SU-DHL-6 (cell line): ENCODE measurements at regions not wholly inside any gene's neighbourhood (a gene's known extent, or its start where the extent isn't known, plus 50 kb on each side); places are given as distances from the start of the nearest gene placed in this dataset.

Experiments
- H2AFZ ChIP-seq: fragments of 200-600 bp; sonication (generic); 2 replicates; pipeline ENCODE4 v1.6.1; 2014; ENCODE audit warnings: low read depth, mild to moderate bottlenecking, moderate library complexity, mixed read lengths, antibody characterized with exemption, low read length; ENCODE audit not compliant: severe bottlenecking
- H3F3A ChIP-seq: fragments of 200-600 bp; shearing (Covaris generic); 2 replicates; pipeline ENCODE4 v1.6.0; 2016; ENCODE audit warnings: antibody characterized with exemption, mild to moderate bottlenecking; ENCODE audit not compliant: insufficient read depth
- H3K27ac ChIP-seq: fragments of 200-600 bp; sonication (generic); 2 replicates; pipeline ENCODE4 v1.5.1; 2016; ENCODE audit warnings: low read depth, mild to moderate bottlenecking, low read length, moderate library complexity, mixed read lengths
- H3K27me3 ChIP-seq: fragments of 200-600 bp; sonication (generic), shearing (Covaris generic); 2 replicates; pipeline ENCODE4 v1.6.0; 2014; ENCODE audit warnings: mild to moderate bottlenecking, low read length
- H3K36me3 ChIP-seq: fragments of 200-600 bp; sonication (generic); 2 replicates; pipeline ENCODE4 v1.6.1; 2014; ENCODE audit warnings: mild to moderate bottlenecking, low read length, mixed read lengths
- H3K4me2 ChIP-seq: fragments of 300-600, 200-600 bp; shearing (Covaris generic), sonication (generic); 2 replicates; pipeline ENCODE4 v1.6.0; 2014; ENCODE audit warnings: low read length, low read depth, mild to moderate bottlenecking; ENCODE audit not compliant: poor library complexity, severe bottlenecking
- H3K4me3 ChIP-seq: fragments of 200-600 bp; sonication (generic); 2 replicates; pipeline ENCODE4 v1.5.1; 2014; ENCODE audit warnings: antibody characterized with exemption, low read length, mild to moderate bottlenecking, mixed read lengths; ENCODE audit not compliant: insufficient read depth, poor library complexity, severe bottlenecking
- H3K79me2 ChIP-seq: fragments of 200-600 bp; sonication (generic); 2 replicates; pipeline ENCODE4 v1.6.1; 2014; ENCODE audit warnings: mild to moderate bottlenecking, low read length, moderate library complexity; ENCODE audit not compliant: insufficient read depth
- H3K9ac ChIP-seq: fragments of 200-600 bp; sonication (generic); 2 replicates; pipeline ENCODE4 v1.7.0; 2014; ENCODE audit warnings: mild to moderate bottlenecking, low read length
- H3K9me2 ChIP-seq: fragments of 200-600 bp; sonication (generic); replicated peaks from 2 replicates; pipeline ENCODE4 v1.6.1; 2014; ENCODE audit warnings: low read length; ENCODE audit not compliant: insufficient read depth
- H3K9me3 ChIP-seq: fragments of 200-600 bp; sonication (generic); 2 replicates; pipeline ENCODE4 v1.6.1; 2014; ENCODE audit warnings: low read length, mixed read lengths; ENCODE audit not compliant: insufficient read depth
- H4K20me1 ChIP-seq: fragments of 200-600 bp; sonication (generic); 2 replicates; pipeline ENCODE4 v1.6.1; 2014; ENCODE audit warnings: low read depth, mild to moderate bottlenecking, antibody characterized with exemption, low read length, moderate library complexity, mixed read lengths
- EZH2phosphoT487 ChIP-seq: fragments of 200-600 bp; sonication (generic), shearing (Covaris generic); conservative IDR thresholded peaks from 2 replicates; pipeline ENCODE4 v1.6.1; 2018; ENCODE audit warnings: mild to moderate bottlenecking, antibody characterized with exemption, low read length, moderate library complexity, mixed read lengths
- TF ChIP-seq, protein P1 (sequence below): fragments of 200-600 bp; sonication (generic); IDR thresholded peaks from one replicate; pipeline ENCODE4 v1.5.1; 2017; ENCODE audit warnings: antibody characterized with exemption, mild to moderate bottlenecking, low read length, moderate library complexity; ENCODE audit not compliant: insufficient read depth, poor library complexity, severe bottlenecking

DNA sequence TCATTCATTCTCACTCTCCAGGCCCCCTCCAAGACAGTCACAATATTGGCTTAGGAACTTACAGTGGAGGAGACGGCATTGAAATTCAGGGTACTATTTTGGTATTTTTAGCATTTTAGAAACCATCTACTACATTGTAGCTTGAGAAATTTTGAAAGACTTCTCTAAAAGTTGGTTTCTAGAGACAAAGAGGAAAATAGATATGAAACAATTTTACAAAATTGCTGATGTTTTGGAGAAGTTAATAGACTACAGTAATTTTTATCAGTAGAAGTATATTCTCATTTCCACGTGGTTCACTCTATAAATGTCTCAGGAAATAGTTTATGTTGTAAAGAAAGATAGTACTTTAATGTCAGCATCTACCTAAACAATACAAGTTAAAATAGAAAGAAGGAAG lies 63.2 kb upstream of the ZSWIM6 start:
- Histone ChIP-seq H3K79me2 (no peaks in the 10 kb centered on the region), H3K27me3 (no peaks in the 10 kb centered on the region), H3K36me3 (no peaks in the 10 kb centered on the region), H3K4me3 (no peak overlapping the region), H3K9me2 (no peaks in the 10 kb centered on the region), H3K9ac (no peak overlapping the region), H2AFZ (no peak overlapping the region), H4K20me1 (no peaks in the 10 kb centered on the region), H3K27ac (no peak overlapping the region), H3K4me2 (no peak overlapping the region), H3K9me3 (no peaks in the 10 kb centered on the region), H3F3A (no peaks in the 10 kb centered on the region)
- TF ChIP-seq EZH2phosphoT487 = no peak

DNA sequence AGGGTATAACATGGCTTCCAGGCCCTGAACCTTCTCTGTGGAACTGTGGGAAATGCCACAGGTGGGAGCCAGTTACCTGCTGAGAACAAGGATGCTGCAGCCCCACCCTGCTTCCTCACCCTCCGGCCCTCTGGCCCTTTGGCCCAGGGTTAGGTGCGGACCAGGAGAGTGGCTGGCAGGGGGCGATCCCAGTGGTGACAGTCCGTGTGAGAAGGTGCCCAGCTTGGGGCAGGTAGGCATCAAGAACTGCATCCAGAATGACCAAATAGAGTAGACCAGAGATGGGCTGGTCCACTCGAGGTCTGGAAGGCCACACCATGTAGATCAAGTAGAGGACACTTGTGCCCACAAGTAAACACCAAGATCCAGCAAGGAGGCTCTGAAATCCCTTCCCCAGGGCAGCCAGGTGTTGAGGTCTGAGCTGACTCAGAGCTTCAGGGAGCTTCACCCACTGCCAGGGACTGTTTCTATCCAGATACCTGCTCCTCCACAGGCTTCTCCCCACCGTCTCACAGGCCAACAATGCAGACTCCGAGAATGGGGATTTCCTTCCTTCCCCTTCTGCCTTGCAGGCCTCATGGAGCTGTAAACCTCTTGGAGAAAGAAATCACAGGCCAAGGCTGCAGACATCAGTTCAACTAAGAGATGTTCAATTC lies 61.4 kb upstream of the ZSWIM6 start:
- Histone ChIP-seq H3K4me3 (no peak overlapping the region), H3K36me3 (no peaks in the 10 kb centered on the region), H3K9ac (no peak overlapping the region), H3K4me2 (no peak overlapping the region), H3F3A (no peaks in the 10 kb centered on the region), H3K9me2 (no peaks in the 10 kb centered on the region), H3K27ac (no peak overlapping the region), H2AFZ (no peak overlapping the region), H3K27me3 (no peaks in the 10 kb centered on the region), H3K9me3 (no peaks in the 10 kb centered on the region), H4K20me1 (no peaks in the 10 kb centered on the region), H3K79me2 (no peaks in the 10 kb centered on the region)
- TF ChIP-seq, protein P1, sequence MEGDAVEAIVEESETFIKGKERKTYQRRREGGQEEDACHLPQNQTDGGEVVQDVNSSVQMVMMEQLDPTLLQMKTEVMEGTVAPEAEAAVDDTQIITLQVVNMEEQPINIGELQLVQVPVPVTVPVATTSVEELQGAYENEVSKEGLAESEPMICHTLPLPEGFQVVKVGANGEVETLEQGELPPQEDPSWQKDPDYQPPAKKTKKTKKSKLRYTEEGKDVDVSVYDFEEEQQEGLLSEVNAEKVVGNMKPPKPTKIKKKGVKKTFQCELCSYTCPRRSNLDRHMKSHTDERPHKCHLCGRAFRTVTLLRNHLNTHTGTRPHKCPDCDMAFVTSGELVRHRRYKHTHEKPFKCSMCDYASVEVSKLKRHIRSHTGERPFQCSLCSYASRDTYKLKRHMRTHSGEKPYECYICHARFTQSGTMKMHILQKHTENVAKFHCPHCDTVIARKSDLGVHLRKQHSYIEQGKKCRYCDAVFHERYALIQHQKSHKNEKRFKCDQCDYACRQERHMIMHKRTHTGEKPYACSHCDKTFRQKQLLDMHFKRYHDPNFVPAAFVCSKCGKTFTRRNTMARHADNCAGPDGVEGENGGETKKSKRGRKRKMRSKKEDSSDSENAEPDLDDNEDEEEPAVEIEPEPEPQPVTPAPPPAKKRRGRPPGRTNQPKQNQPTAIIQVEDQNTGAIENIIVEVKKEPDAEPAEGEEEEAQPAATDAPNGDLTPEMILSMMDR = no peak
- TF ChIP-seq EZH2phosphoT487 = no peak

DNA sequence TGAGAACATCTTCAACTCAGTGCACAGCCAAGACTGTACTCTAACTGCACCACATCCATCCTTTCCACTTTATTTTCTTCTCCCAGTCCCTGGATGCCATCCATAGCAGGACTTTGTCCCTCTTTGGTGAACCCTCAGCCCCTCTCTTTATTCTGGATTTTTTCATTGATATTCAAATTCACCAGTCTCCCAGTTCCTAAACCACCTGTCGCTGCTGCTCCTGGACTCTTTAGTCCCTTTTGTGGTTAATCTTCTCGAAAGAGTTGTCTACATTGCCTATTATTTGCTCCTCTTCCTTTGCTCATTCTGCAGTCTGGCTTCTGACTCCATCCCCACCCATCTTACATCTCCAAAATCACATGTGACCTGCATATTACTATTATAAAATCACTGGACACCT lies 59.4 kb upstream of the ZSWIM6 start:
- no peak overlapping the region for H3K9ac ChIP-seq
- no peak overlapping the region for H3K4me2 ChIP-seq
- no peaks in the 10 kb centered on the region for H3K9me2 ChIP-seq
- H3K27me3 ChIP-seq = no peaks in the 10 kb centered on the region
- H4K20me1 ChIP-seq = no peaks in the 10 kb centered on the region
- no peaks in the 10 kb centered on the region for H3K36me3 ChIP-seq
- H3F3A ChIP-seq = no peaks in the 10 kb centered on the region
- H3K27ac ChIP-seq = no peak overlapping the region
- no peak overlapping the region for H3K4me3 ChIP-seq
- H3K9me3 ChIP-seq = no peaks in the 10 kb centered on the region
- TF ChIP-seq, protein P1 = no peak
- no peak for TF ChIP-seq EZH2phosphoT487
- no peaks in the 10 kb centered on the region for H3K79me2 ChIP-seq
- H2AFZ ChIP-seq = no peak overlapping the region

DNA sequence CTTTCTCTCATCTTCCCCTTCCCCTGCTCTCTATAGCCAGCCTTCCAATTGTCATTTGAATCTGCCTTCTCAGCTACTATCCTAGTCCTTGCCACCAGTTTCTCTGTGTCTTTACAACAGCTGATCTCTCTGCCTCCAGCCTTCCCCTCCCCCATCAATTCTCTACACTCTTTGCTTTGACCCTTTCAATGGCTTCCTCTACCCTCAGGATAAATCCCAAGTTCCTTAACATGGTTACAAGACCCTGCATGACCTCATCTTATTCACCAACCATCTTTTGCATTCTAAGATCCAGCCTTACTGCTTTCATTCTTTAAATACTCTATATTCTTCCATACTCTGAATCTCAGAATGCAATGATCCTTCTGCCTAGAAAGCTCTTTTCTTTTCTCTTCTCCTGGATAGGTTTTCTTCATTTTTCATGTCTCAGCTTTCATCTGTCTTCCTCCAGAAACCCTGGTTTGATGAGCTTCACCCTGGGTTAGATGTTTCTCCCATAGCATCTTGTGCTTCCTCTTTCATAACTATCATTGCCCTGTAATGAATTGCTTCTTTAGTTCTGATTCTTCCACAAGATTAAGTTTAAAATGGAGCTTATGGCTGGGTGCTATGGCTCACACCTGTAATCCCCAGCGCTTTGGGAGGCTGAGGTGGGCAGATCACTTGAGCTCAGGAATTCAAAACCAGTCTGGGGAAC lies 58.6 kb upstream of the ZSWIM6 start:
- Histone ChIP-seq H3K9ac (no peak overlapping the region), H3K4me3 (no peak overlapping the region), H3K36me3 (no peaks in the 10 kb centered on the region), H3F3A (no peaks in the 10 kb centered on the region), H2AFZ (no peak overlapping the region), H3K79me2 (no peaks in the 10 kb centered on the region), H3K4me2 (no peak overlapping the region), H4K20me1 (no peaks in the 10 kb centered on the region), H3K27me3 (no peaks in the 10 kb centered on the region), H3K9me3 (no peaks in the 10 kb centered on the region), H3K27ac (no peak overlapping the region), H3K9me2 (no peaks in the 10 kb centered on the region)
- TF ChIP-seq, protein P1 = no peak
- TF ChIP-seq EZH2phosphoT487 = no peak
